ENCODE measurements at regions not wholly inside any gene's neighbourhood (a gene's known extent, or its start where the extent isn't known, plus 50 kb on each side); places are given as distances from the start of the nearest gene placed in this dataset.
"Not testable (repeated sequence)": the region's sequence is repeated elsewhere in the genome, so short reads cannot be mapped to it uniquely, and the experiment has no call there.

DNA sequence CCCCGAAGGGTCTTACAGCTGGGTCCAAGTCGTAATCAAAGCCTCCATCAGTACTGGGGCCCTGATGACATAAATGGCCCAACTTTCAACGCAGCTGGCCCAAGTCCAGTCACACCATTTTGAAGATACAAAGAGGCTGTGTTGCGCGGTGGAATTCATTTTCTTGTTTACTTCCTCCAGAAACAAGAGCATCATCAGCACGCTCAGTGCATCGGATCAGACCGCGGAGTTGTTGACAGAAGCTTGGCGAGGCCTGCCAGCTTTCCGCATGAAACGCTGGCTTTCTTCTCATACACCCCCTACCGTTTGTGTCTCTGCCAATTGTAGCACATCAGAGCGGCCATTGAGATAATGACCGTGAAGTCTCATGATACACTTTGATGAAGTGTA lies 101.7 kb upstream of the SPATA31D4 start:
- no peak overlapping the region for H3K27ac ChIP-seq (ENCODE audit: low read depth, low read length)
- H3K56ac ChIP-seq (ENCODE audit: low read length), result no peak overlapping the region
- WGBS (ENCODE audit: extremely low coverage, insufficient coverage, low lambda C conversion rate), result no CpG with 5 or more reads among the region's 15 CpGs
- H3K18ac ChIP-seq (ENCODE audit: low read length), result no peak overlapping the region
- H3K36me3 ChIP-seq (ENCODE audit: control insufficient read depth, insufficient read depth, low read length), result no peaks in the 10 kb centered on the region
- no peak overlapping the region for H3K23ac ChIP-seq (ENCODE audit: low read length)
- DNase-seq, result no peak
- no peaks in the 10 kb centered on the region for H3K79me2 ChIP-seq (ENCODE audit: control insufficient read depth, insufficient read depth, low read length)
- H3K4ac ChIP-seq (ENCODE audit: low read depth, low read length), result no peak overlapping the region
- no peak overlapping the region for H4K5ac ChIP-seq (ENCODE audit: low read length)
- no peak overlapping the region for H2BK120ac ChIP-seq (ENCODE audit: low read depth, low read length)
- H3K79me1 ChIP-seq (ENCODE audit: low read length), result no peaks in the 10 kb centered on the region
- no peak overlapping the region for H2BK15ac ChIP-seq (replicated peaks; ENCODE audit: low read depth)
- no peak overlapping the region for H2BK5ac ChIP-seq (ENCODE audit: low read length)
- H3K4me1 ChIP-seq (ENCODE audit: control insufficient read depth, low read depth, low read length), result peaks cover 6% of the 10 kb centered on the region
- no peak overlapping the region for H4K8ac ChIP-seq (ENCODE audit: low read depth, low read length)
- no peak overlapping the region for H2AK5ac ChIP-seq (ENCODE audit: low read length)
- H3K4me3 ChIP-seq (ENCODE audit: low read length), result no peak overlapping the region
- no peak overlapping the region for H3K4me2 ChIP-seq (ENCODE audit: low read length)
- H3K27me3 ChIP-seq (ENCODE audit: insufficient read depth, low read length, poor library complexity), result no peaks in the 10 kb centered on the region
- H3K9ac ChIP-seq (ENCODE audit: low read length), result no peak overlapping the region

DNA sequence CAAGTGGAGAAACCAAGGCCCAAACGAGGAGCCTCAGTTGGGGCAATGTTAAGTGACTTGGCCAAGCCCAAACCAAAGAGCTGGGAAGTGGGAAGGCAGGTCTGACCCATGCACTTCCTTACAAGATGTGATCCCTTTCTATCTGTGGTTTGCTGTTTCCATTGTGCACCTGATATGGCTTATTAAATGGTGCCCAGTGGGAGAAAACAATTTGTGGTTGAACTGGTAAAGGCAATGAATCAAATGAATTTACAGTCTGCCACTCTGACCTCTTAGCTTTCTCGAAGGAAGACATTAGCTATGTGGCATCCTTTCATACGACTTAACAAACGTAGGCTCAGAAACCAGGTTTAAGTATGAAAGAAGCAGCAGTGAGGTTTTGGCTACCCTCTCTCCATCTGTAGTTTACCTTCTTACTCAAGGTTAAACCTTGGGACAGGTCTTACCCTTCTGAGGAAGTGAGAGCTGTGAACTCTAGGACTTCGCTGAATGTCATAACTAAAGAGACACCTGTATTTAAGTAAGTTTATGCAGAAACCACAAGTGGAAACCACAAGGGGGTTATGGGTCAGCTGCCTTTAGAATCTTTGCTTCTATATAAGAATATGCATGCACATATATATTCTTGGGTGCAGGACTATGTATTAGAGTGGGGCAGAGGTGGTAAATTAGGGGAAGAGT lies 100.5 kb upstream of the SPATA31D4 start:
- no peak overlapping the region for H4K8ac ChIP-seq (ENCODE audit: low read depth, low read length)
- no peak overlapping the region for H3K4ac ChIP-seq (ENCODE audit: low read depth, low read length)
- H4K5ac ChIP-seq (ENCODE audit: low read length), result no peak overlapping the region
- H3K4me1 ChIP-seq (ENCODE audit: control insufficient read depth, low read depth, low read length), result peaks cover 6% of the 10 kb centered on the region
- no peaks in the 10 kb centered on the region for H3K36me3 ChIP-seq (ENCODE audit: control insufficient read depth, insufficient read depth, low read length)
- H2BK120ac ChIP-seq (ENCODE audit: low read depth, low read length), result no peak overlapping the region
- H3K9ac ChIP-seq (ENCODE audit: low read length), result no peak overlapping the region
- no peak overlapping the region for H2BK5ac ChIP-seq (ENCODE audit: low read length)
- no peak overlapping the region for H2AK5ac ChIP-seq (ENCODE audit: low read length)
- H3K4me2 ChIP-seq (ENCODE audit: low read length), result no peak overlapping the region
- H2BK15ac ChIP-seq (replicated peaks; ENCODE audit: low read depth), result no peak overlapping the region
- H3K79me1 ChIP-seq (ENCODE audit: low read length), result no peaks in the 10 kb centered on the region
- H3K56ac ChIP-seq (ENCODE audit: low read length), result no peak overlapping the region
- WGBS (ENCODE audit: extremely low coverage, insufficient coverage, low lambda C conversion rate), result no CpG with 5 or more reads among the region's 5 CpGs
- H3K27me3 ChIP-seq (ENCODE audit: insufficient read depth, low read length, poor library complexity), result no peaks in the 10 kb centered on the region
- DNase-seq, result no peak
- no peak overlapping the region for H3K23ac ChIP-seq (ENCODE audit: low read length)
- no peaks in the 10 kb centered on the region for H3K79me2 ChIP-seq (ENCODE audit: control insufficient read depth, insufficient read depth, low read length)
- H3K18ac ChIP-seq (ENCODE audit: low read length), result no peak overlapping the region
- no peak overlapping the region for H3K4me3 ChIP-seq (ENCODE audit: low read length)
- H3K27ac ChIP-seq (ENCODE audit: low read depth, low read length), result no peak overlapping the region

DNA sequence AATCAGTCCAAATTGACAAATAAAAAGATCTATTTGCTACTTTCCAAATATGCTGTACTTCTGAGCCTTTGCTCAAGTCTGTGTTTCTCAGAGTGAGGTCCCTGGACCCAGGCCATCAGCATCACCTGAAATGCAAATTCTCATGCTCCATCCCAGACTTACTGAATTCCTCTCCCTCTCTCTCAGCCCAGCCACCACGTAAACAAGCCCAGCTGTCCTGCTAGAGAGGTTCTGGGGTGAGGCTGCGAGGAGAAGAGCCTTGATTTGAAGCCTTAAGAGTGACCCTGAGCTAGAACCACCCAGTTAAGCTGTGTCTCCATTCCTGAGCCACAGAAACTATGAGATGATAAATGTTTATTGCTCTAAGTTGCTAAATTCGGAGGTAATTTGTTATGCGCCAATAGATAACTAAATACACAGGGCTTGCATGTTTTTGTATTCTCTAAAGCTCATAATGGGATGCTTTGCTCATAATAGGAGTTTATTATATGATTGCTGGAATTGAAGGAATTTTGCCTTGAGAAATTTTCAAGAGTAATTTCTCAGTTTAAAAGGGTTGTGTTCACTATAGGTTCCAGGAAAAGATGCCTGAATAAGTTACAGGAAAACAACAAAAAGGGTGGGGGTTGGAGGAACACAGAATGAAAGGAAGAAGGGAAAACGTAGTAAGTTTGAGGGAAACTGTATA lies 98.9 kb upstream of the SPATA31D4 start:
- H3K4me3 ChIP-seq (ENCODE audit: low read length), result no peak overlapping the region
- H3K23ac ChIP-seq (ENCODE audit: low read length), result no peak overlapping the region
- H3K27ac ChIP-seq (ENCODE audit: low read depth, low read length), result no peak overlapping the region
- H3K79me2 ChIP-seq (ENCODE audit: control insufficient read depth, insufficient read depth, low read length), result no peaks in the 10 kb centered on the region
- H4K8ac ChIP-seq (ENCODE audit: low read depth, low read length), result no peak overlapping the region
- no peak overlapping the region for H2BK15ac ChIP-seq (replicated peaks; ENCODE audit: low read depth)
- H2BK120ac ChIP-seq (ENCODE audit: low read depth, low read length), result no peak overlapping the region
- H3K9ac ChIP-seq (ENCODE audit: low read length), result no peak overlapping the region
- no CpG with 5 or more reads among the region's 5 CpGs for WGBS (ENCODE audit: extremely low coverage, insufficient coverage, low lambda C conversion rate)
- H3K79me1 ChIP-seq (ENCODE audit: low read length), result no peaks in the 10 kb centered on the region
- no peaks in the 10 kb centered on the region for H3K27me3 ChIP-seq (ENCODE audit: insufficient read depth, low read length, poor library complexity)
- H3K4ac ChIP-seq (ENCODE audit: low read depth, low read length), result no peak overlapping the region
- H2BK5ac ChIP-seq (ENCODE audit: low read length), result no peak overlapping the region
- peaks cover 3% of the 10 kb centered on the region for H3K4me1 ChIP-seq (ENCODE audit: control insufficient read depth, low read depth, low read length)
- H3K56ac ChIP-seq (ENCODE audit: low read length), result no peak overlapping the region
- no peaks in the 10 kb centered on the region for H3K36me3 ChIP-seq (ENCODE audit: control insufficient read depth, insufficient read depth, low read length)
- no peak overlapping the region for H3K4me2 ChIP-seq (ENCODE audit: low read length)
- no peak for DNase-seq
- no peak overlapping the region for H2AK5ac ChIP-seq (ENCODE audit: low read length)
- H3K18ac ChIP-seq (ENCODE audit: low read length), result no peak overlapping the region
- no peak overlapping the region for H4K5ac ChIP-seq (ENCODE audit: low read length)

DNA sequence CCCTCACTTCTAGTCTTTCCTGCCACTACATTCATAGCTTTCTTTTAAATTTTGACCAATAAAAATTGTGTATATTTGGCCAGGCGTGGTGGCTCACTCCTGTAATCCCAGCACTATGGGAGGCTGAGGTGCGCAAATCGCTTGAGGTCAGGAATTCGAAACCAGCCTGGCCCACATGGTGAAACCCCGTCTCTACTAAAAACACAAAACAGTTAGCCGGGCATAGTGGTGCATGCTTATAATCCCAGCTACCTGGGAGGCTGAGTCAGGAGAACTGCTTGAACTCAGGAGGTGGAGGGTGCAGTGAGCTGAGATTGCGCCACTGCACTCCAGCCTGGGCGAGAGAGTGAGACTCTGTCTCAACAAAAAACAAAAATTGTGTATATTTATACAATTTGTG lies 97.8 kb upstream of the SPATA31D4 start:
- not testable (repeated sequence) for H2BK120ac ChIP-seq (ENCODE audit: low read depth, low read length); H3K79me1 ChIP-seq (ENCODE audit: low read length); H3K4ac ChIP-seq (ENCODE audit: low read depth, low read length); DNase-seq; H3K27ac ChIP-seq (ENCODE audit: low read depth, low read length); H4K5ac ChIP-seq (ENCODE audit: low read length); H3K27me3 ChIP-seq (ENCODE audit: insufficient read depth, low read length, poor library complexity); H2BK5ac ChIP-seq (ENCODE audit: low read length); H4K8ac ChIP-seq (ENCODE audit: low read depth, low read length); H2AK5ac ChIP-seq (ENCODE audit: low read length); H3K4me2 ChIP-seq (ENCODE audit: low read length); H3K36me3 ChIP-seq (ENCODE audit: control insufficient read depth, insufficient read depth, low read length); H3K56ac ChIP-seq (ENCODE audit: low read length); H3K18ac ChIP-seq (ENCODE audit: low read length); H3K4me3 ChIP-seq (ENCODE audit: low read length); H3K9ac ChIP-seq (ENCODE audit: low read length); H3K4me1 ChIP-seq (ENCODE audit: control insufficient read depth, low read depth, low read length); H2BK15ac ChIP-seq (replicated peaks; ENCODE audit: low read depth); H3K23ac ChIP-seq (ENCODE audit: low read length); H3K79me2 ChIP-seq (ENCODE audit: control insufficient read depth, insufficient read depth, low read length)
- no CpG with 5 or more reads among the region's 8 CpGs for WGBS (ENCODE audit: extremely low coverage, insufficient coverage, low lambda C conversion rate)

DNA sequence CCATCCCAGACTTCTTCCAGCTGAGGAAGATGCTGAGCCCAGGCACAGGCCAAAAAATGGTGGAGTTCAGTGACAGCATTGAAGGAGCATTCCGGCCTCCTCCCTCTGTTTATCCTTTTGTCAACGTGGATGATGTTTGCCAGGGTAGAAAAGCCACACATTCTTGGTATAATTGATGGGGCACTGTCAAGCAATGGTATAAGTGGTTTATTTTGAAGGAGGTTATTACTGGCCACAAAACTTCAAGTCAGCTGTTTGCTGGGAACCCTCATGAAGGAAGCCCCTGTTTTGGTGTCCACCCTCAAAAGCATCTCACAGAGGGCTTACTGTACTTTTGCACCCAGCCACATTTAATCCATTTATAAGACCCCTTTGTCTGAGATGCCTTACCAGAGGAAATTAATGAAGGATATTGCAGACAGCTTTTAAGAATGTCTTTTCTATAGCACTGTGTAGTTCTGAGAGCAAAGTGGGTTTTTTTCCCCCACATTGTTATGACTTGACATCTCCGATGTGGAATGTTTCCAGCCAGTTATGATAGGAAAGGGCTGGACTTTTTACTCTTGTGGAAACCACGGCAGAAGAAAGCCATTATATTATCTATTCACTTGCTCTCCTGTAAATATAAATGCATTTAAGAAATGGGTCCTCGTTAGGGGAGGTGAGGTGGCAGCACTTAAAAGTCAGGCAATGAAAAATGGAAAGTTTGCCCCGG lies 95.5 kb upstream of the SPATA31D4 start:
- Histone ChIP-seq H3K4ac (ENCODE audit: low read depth, low read length) (no peak overlapping the region), H3K9ac (ENCODE audit: low read length) (no peak overlapping the region), H3K27ac (ENCODE audit: low read depth, low read length) (no peak overlapping the region), H3K79me2 (ENCODE audit: control insufficient read depth, insufficient read depth, low read length) (no peaks in the 10 kb centered on the region), H2AK5ac (ENCODE audit: low read length) (no peak overlapping the region), H3K23ac (ENCODE audit: low read length) (no peak overlapping the region), H3K4me3 (ENCODE audit: low read length) (no peak overlapping the region), H2BK15ac (replicated peaks; ENCODE audit: low read depth) (no peak overlapping the region), H3K79me1 (ENCODE audit: low read length) (no peaks in the 10 kb centered on the region), H3K36me3 (ENCODE audit: control insufficient read depth, insufficient read depth, low read length) (no peaks in the 10 kb centered on the region), H3K4me1 (ENCODE audit: control insufficient read depth, low read depth, low read length) (no peaks in the 10 kb centered on the region), H3K18ac (ENCODE audit: low read length) (no peak overlapping the region), H4K5ac (ENCODE audit: low read length) (no peak overlapping the region), H4K8ac (ENCODE audit: low read depth, low read length) (no peak overlapping the region), H3K56ac (ENCODE audit: low read length) (no peak overlapping the region), H3K4me2 (ENCODE audit: low read length) (no peak overlapping the region), H2BK5ac (ENCODE audit: low read length) (no peak overlapping the region), H2BK120ac (ENCODE audit: low read depth, low read length) (no peak overlapping the region), H3K27me3 (ENCODE audit: insufficient read depth, low read length, poor library complexity) (no peaks in the 10 kb centered on the region)
- WGBS (ENCODE audit: extremely low coverage, insufficient coverage, low lambda C conversion rate), result no CpG with 5 or more reads among the region's 6 CpGs
- DNase-seq, result no peak

Data from mesendoderm (in vitro differentiated cells).